A673 (cell line): ENCODE measurements at regions not wholly inside any gene's neighbourhood (a gene's known extent, or its start where the extent isn't known, plus 50 kb on each side); places are given as distances from the start of the nearest gene placed in this dataset.
A peak's percentile ranks its signal among the peaks of the same experiment; 100 is the strongest.

Experiments used
- BruUV-seq: library from RNA; stranded (reverse); fragments of 400-500 nt; replicated peaks from 2 replicates; lab custom pipeline; 2021; lab: Mats Ljungman, UMichigan
- CTCF ChIA-PET: fragments of 300-600 bp; sonication (Branson Sonifier 250); formaldehyde crosslinking; loops from one replicate; lab custom pipeline; 2022; ENCODE audit warnings: antibody characterized with exemption; lab: Charles Lee
- POLR2A ChIA-PET: fragments of 300-600 bp; sonication (Branson Sonifier 250); formaldehyde crosslinking; loops from one replicate; lab custom pipeline; 2022; ENCODE audit warnings: antibody characterized with exemption; ENCODE audit not compliant: low non-redundant PET; lab: Charles Lee
- DNase-seq: peaks from one replicate; pipeline ENCODE4 v3.0.0-alpha.2; 2015; ENCODE audit warnings: low spot score
- H3K27ac ChIP-seq: fragments of 200-600 bp; sonication (generic); 2 replicates; pipeline ENCODE4 v1.5.1; 2016; ENCODE audit warnings: mixed run types, low read depth, mild to moderate bottlenecking, mixed read lengths, antibody characterized with exemption, low read length; ENCODE audit not compliant: poor library complexity, severe bottlenecking
- H3K27me3 ChIP-seq: fragments of 200-600 bp; sonication (generic); replicated peaks from 2 replicates; pipeline ENCODE4 v1.6.1; 2017; ENCODE audit warnings: mixed run types, low read depth, mild to moderate bottlenecking, mixed read lengths, antibody characterized with exemption, low read length; ENCODE audit not compliant: insufficient read depth, poor library complexity
- H3K36me3 ChIP-seq: fragments of 200-600 bp; sonication (generic); 2 replicates; pipeline ENCODE4 v1.6.1; 2016; ENCODE audit warnings: mixed run types, mild to moderate bottlenecking, mixed read lengths, antibody characterized with exemption, low read length; ENCODE audit not compliant: insufficient read depth, poor library complexity, severe bottlenecking
- H3K4me1 ChIP-seq: fragments of 200-600 bp; sonication (generic); 2 replicates; pipeline ENCODE4 v1.6.1; 2017; ENCODE audit warnings: mixed run types, mild to moderate bottlenecking, mixed read lengths, antibody characterized with exemption, low read length; ENCODE audit not compliant: insufficient read depth, poor library complexity, severe bottlenecking
- H3K4me3 ChIP-seq: fragments of 200-600 bp; sonication (generic); 2 replicates; pipeline ENCODE4 v1.5.1; 2016; ENCODE audit warnings: low read depth, mixed run types, mild to moderate bottlenecking, mixed read lengths, low read length; ENCODE audit not compliant: poor library complexity, severe bottlenecking
- H3K9me3 ChIP-seq: fragments of 200-600 bp; sonication (generic); 2 replicates; pipeline ENCODE4 v1.6.1; 2016; ENCODE audit warnings: mixed run types, low read depth, mild to moderate bottlenecking, mixed read lengths, antibody characterized with exemption, low read length; ENCODE audit not compliant: poor library complexity, severe bottlenecking
- EZH2 ChIP-seq: fragments of 200-600 bp; sonication (generic); IDR thresholded peaks from 2 replicates; pipeline ENCODE4 v1.6.1; 2017; ENCODE audit warnings: borderline replicate concordance, low read depth, mild to moderate bottlenecking, mixed read lengths, antibody characterized with exemption, low read length; ENCODE audit not compliant: poor library complexity, severe bottlenecking
- intact Hi-C: fragments of 100-400 bp; cut with micrococcal nuclease; formaldehyde crosslinking; loops from one replicate; pipeline ENCODE4 v1.10.0; 2022; ENCODE audit not compliant: unreplicated experiment
- TF ChIP-seq, protein P1 (sequence below): fragments of 300-800, 200-600 bp; sonication (generic); conservative IDR thresholded peaks from 2 replicates; pipeline ENCODE4 v1.5.1; 2017; ENCODE audit warnings: low read depth, mild to moderate bottlenecking, antibody characterized with exemption, low read length, moderate library complexity, mixed read lengths

DNA sequence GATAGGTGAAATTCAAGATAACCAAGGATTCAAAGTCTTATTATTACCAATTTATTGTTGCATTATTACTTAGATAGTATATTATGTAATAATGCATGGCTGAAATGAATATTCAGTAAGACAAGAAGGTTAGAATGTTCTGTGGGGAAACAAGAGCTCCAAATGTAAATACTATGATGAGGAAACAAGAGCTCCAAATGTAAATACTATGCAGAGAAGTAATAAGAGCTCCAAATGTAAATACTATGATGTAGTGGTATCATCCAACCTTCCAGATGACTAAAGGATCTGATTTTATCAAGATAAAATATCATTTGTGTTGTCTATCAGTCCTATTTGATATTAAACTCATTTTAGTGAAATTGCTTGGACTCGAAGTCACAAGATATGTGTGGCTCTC is 82.2 kb upstream of the PCDH18 start:
- H3K4me1 ChIP-seq: peaks cover 8% of the 10 kb centered on the region
- intact Hi-C loops: no loop called here
- H3K27me3 ChIP-seq: no peaks in the 10 kb centered on the region
- TF ChIP-seq EZH2: no peak
- TF ChIP-seq, protein P1, sequence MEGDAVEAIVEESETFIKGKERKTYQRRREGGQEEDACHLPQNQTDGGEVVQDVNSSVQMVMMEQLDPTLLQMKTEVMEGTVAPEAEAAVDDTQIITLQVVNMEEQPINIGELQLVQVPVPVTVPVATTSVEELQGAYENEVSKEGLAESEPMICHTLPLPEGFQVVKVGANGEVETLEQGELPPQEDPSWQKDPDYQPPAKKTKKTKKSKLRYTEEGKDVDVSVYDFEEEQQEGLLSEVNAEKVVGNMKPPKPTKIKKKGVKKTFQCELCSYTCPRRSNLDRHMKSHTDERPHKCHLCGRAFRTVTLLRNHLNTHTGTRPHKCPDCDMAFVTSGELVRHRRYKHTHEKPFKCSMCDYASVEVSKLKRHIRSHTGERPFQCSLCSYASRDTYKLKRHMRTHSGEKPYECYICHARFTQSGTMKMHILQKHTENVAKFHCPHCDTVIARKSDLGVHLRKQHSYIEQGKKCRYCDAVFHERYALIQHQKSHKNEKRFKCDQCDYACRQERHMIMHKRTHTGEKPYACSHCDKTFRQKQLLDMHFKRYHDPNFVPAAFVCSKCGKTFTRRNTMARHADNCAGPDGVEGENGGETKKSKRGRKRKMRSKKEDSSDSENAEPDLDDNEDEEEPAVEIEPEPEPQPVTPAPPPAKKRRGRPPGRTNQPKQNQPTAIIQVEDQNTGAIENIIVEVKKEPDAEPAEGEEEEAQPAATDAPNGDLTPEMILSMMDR: no peak
- no peak for DNase-seq
- ChIA-PET CTCF (no interaction called here), POLR2A (no interaction called here)
- no peak overlapping the region for H3K27ac ChIP-seq
- no peaks in the 10 kb centered on the region for H3K9me3 ChIP-seq
- no peak overlapping the region for H3K4me3 ChIP-seq
- no TSS peak for BruUV-seq
- H3K36me3 ChIP-seq: no peaks in the 10 kb centered on the region

DNA sequence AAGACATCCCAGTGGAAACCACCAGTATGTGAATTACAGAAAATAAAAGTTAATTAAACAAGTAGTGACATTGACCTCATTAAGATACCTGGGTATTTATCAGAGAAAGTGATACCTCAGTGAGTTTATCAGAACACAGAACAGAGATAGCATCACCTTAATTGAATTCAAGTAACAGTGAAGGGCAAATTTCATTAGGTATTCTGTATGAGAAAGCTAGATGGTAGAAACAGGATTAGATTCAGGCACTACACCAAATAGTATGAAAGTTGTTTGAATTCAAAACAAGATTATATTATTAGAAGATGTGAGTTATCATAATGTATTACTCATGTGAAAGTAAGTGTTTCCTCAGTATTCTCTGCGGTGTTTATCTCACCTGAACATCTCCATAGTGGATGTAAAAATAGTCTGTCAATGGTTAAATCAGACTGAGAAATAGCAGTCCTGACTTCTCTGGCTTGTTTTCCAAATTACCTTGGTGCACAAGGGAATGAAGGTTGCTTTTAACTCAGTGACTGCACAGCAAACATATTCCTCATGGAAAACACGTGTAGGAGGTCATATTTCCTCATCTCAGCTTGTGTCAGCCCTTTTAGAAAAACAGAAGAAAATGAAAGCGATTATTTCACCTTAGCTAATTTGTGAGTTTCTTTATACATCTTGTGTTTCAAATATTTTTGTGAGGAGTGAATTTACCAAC is 79.9 kb upstream of the PCDH18 start:
- Histone ChIP-seq H3K4me3 (no peak overlapping the region), H3K4me1 (peaks cover 8% of the 10 kb centered on the region), H3K27me3 (no peaks in the 10 kb centered on the region), H3K36me3 (no peaks in the 10 kb centered on the region), H3K27ac (no peak overlapping the region), H3K9me3 (no peaks in the 10 kb centered on the region)
- ChIA-PET POLR2A (no interaction called here), CTCF (no interaction called here)
- intact Hi-C loops: no loop called here
- BruUV-seq: no TSS peak
- TF ChIP-seq, protein P1: no peak
- TF ChIP-seq EZH2: no peak
- no peak for DNase-seq

DNA sequence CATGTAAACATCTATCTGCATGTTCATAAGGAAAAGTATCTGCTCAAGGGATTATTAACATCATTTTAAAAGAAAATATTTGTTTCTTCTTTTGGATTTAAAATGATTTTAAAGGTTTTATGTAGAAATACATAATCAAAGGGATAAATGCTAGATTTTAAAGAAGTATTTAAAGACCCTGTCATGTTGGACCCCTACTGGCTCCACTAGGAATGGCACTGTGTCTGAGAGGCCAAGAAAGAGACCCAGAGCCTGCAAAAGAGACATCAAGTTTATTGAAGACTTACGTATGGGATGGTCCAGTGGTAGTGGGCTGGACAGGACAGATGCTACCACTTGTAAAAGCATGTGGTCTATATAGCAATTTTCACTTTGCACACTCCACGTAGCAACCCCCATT is 78.7 kb upstream of the PCDH18 start:
- peaks cover 8% of the 10 kb centered on the region for H3K4me1 ChIP-seq
- intact Hi-C loops: no loop called here
- no peaks in the 10 kb centered on the region for H3K27me3 ChIP-seq
- peak; percentile 52 for DNase-seq
- H3K27ac ChIP-seq: no peak overlapping the region
- H3K4me3 ChIP-seq: no peak overlapping the region
- no peaks in the 10 kb centered on the region for H3K36me3 ChIP-seq
- H3K9me3 ChIP-seq: no peaks in the 10 kb centered on the region
- POLR2A ChIA-PET: no interaction called here
- BruUV-seq: no TSS peak
- CTCF ChIA-PET: no interaction called here
- no peak for TF ChIP-seq EZH2
- TF ChIP-seq, protein P1: peak; percentile 69
